GM06990 (cell line): ENCODE measurements at regions not wholly inside any gene's neighbourhood (a gene's known extent, or its start where the extent isn't known, plus 50 kb on each side); places are given as distances from the start of the nearest gene placed in this dataset.

ENCODE experiments used
- DNase-seq: peaks from one replicate; pipeline ENCODE4 v3.0.0-alpha.2; 2011; ENCODE audit not compliant: insufficient read length; ENCODE audit errors: extremely low read depth
- H3K27me3 ChIP-seq: replicated peaks from 2 replicates; pipeline ENCODE4 v1.6.0; 2011; ENCODE audit warnings: low read length; ENCODE audit not compliant: control insufficient read depth, insufficient read depth
- H3K36me3 ChIP-seq: 2 replicates; pipeline ENCODE4 v1.5.1; 2011; ENCODE audit warnings: low read length; ENCODE audit not compliant: control insufficient read depth, insufficient read depth
- H3K4me3 ChIP-seq: replicated peaks from 2 replicates; pipeline ENCODE4 v1.5.1; 2011; ENCODE audit warnings: low read depth, mild to moderate bottlenecking, control low read depth, low read length
- TF ChIP-seq, protein P1 (sequence below): IDR thresholded peaks from 2 replicates; pipeline ENCODE4 v1.5.1; 2011; ENCODE audit warnings: low read length, control low read depth, mild to moderate bottlenecking, inconsistent platforms; ENCODE audit not compliant: insufficient read depth, poor library complexity, severe bottlenecking

DNA sequence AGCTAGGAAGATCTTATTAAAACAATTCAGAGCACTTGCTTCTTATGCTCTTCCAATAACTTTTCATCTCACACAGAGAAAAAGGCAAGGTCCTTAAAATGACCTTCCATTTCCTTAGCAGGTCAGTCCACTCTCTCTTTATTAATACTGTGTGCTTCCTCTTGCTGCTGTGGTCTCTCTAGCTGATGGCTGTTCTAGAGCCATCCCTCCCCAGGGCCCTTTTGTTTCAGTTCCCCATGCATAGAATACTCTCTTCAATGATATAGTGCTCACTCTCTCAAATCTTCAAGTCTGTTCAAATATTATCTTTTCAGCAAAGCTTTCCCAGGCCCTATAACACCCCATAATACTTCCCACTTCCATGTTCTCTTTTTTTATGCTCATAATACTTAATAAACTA is 469.3 kb downstream of the METTL4 start:
- TF ChIP-seq, protein P1, sequence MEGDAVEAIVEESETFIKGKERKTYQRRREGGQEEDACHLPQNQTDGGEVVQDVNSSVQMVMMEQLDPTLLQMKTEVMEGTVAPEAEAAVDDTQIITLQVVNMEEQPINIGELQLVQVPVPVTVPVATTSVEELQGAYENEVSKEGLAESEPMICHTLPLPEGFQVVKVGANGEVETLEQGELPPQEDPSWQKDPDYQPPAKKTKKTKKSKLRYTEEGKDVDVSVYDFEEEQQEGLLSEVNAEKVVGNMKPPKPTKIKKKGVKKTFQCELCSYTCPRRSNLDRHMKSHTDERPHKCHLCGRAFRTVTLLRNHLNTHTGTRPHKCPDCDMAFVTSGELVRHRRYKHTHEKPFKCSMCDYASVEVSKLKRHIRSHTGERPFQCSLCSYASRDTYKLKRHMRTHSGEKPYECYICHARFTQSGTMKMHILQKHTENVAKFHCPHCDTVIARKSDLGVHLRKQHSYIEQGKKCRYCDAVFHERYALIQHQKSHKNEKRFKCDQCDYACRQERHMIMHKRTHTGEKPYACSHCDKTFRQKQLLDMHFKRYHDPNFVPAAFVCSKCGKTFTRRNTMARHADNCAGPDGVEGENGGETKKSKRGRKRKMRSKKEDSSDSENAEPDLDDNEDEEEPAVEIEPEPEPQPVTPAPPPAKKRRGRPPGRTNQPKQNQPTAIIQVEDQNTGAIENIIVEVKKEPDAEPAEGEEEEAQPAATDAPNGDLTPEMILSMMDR = no peak
- Histone ChIP-seq H3K27me3 (no peaks in the 10 kb centered on the region), H3K36me3 (no peaks in the 10 kb centered on the region), H3K4me3 (no peak overlapping the region)
- DNase-seq = no peak

DNA sequence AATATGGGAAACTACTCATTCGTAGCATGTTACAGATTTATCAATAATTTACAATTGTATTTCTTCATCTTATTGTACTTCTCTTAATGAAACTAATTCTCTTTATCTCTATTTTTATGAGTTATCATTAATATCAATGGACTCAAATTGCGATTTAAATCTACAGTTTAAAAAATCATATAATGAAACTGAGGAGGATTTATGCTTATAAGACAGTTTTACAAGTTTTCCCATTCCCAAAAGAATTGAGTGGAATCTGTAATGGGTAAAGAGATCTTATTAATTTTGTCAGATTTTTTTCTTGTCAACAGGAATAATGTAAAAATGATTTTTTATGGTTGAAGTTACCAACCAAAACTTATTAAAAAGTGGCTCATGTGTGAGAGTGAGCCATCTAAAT is 468.0 kb downstream of the METTL4 start:
- Histone ChIP-seq H3K36me3 (no peaks in the 10 kb centered on the region), H3K27me3 (no peaks in the 10 kb centered on the region), H3K4me3 (no peak overlapping the region)
- DNase-seq = no peak
- TF ChIP-seq, protein P1 = no peak

DNA sequence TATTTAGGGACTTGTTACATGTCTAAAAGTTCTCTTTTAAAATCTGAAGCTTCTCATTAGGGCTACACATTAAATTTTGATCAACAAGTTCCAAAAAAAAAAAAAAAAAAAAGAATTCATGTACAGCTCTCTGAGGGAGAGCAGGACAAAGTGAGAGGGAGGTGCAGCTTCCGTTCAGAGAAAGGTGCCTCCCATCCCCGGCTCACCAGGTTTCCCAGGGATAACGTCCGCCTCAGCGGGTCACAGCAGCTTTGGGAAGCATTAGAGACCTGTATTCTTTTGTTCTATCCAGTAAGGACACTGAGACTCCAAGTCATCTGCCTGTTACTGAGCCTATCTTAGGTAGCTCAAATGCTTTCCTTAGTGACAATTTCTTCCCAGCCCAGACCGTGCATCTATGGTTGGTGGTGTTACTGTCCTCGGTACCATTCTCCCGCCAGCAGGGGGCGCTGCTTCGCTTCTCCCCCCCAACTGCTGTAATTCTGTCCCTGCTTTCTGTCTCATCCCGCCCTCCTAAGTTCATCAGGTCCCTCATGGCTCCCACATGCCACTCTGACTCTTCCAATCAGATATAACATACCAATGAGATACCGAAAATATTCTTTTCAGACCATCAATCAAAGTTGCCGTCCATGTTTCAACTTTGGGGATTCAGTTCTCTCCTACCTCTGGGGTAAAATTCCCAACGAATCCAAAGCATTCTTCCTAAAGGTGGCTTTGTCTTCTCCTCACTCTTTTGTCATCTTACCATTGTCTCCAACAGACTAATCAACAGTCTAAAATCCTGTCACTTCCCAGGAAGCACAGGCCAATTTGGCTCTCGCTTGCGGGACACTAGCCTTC is 466.5 kb downstream of the METTL4 start:
- H3K36me3 ChIP-seq = no peaks in the 10 kb centered on the region
- DNase-seq = peak; percentile 6
- no peak overlapping the region for H3K4me3 ChIP-seq
- TF ChIP-seq, protein P1 = peak; percentile 84
- H3K27me3 ChIP-seq = no peaks in the 10 kb centered on the region

DNA sequence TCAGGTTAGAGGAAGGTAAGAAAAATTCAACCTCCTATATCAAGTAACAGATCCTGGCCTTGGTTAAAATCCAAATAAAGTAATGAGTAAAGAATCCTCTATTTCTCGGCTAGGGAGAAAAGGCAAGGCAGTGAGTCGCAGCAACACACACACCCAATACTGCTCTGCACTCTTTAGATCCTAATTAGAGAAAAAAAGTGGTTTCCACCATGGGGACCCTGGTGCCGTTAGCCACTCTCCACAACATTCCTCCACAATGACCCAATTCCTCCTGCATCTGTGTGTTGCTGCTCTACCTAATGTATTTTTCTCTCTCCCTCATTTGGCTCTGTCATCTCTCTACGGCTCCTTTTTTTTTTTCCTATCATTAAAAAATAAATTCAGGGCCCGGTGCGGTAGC is 462.7 kb downstream of the METTL4 start:
- TF ChIP-seq, protein P1 = no peak
- Histone ChIP-seq H3K4me3 (no peak overlapping the region), H3K27me3 (no peaks in the 10 kb centered on the region), H3K36me3 (no peaks in the 10 kb centered on the region)
- DNase-seq = no peak

DNA sequence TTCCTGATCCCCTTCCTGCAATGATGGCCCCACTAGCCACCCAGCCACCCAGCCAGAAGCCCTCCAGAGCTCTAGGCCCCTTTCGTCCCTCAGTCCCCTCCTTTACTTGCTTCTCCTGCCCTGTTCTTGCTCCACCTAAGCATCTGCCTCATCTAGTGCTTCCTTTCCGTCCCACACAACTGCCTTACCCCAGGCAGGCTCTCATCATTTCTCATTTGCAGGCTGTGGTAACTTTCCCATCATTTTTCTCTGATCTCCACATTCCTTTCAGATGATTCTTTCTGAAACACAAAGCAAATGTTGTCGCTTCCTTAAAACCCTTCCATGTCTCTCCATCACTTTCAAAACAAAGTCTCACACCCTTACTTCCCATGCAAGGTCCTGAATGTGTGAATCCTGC is 459.8 kb downstream of the METTL4 start:
- H3K27me3 ChIP-seq = no peaks in the 10 kb centered on the region
- TF ChIP-seq, protein P1 = no peak
- DNase-seq = no peak

DNA sequence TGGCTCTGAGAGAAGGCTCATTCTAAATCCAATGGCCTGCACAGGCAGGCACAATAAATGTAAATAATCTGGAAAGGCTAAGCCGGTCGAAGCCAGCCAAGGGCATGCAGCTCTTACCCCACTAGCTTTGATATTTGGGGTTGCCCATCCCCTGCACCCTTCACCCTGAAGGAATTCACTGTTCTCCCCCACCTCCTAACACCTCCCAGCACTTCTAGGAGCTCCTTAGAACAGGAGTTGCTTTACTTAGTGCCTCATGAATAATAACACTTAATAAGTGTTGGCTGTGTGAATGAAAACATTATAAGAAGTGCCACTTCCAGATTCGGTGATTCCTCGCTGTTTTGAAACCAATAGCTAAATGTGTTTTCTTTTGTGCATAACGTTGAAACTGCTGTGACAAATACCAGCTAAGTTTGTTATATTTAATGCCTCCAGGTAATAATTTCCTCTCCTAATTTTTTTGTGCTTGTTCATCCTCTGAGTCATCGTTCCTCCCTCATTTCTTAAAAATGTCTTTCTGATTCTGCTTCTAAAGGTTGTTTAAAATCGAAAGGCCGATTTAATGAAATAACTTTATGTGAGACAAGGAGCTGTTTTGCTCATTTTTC is 458.8 kb downstream of the METTL4 start:
- H3K4me3 ChIP-seq = no peak overlapping the region
- DNase-seq = no peak
- H3K27me3 ChIP-seq = no peaks in the 10 kb centered on the region
- TF ChIP-seq, protein P1 = no peak
- H3K36me3 ChIP-seq = no peaks in the 10 kb centered on the region

More for the DNA sequence above, 459.8 kb downstream of the METTL4 start:
- Histone ChIP-seq H3K4me3 (no peak overlapping the region), H3K36me3 (no peaks in the 10 kb centered on the region)
